ENCODE measurements at regions not wholly inside any gene's neighbourhood (a gene's known extent, or its start where the extent isn't known, plus 50 kb on each side); places are given as distances from the start of the nearest gene placed in this dataset.

- Histone ChIP-seq H3K36me3 (ENCODE audit: control insufficient read depth, insufficient read depth, low read length) (no peaks in the 10 kb centered on the region), H2BK5ac (ENCODE audit: low read length) (no peak overlapping the region), H3K9ac (ENCODE audit: low read length) (no peak overlapping the region), H4K5ac (ENCODE audit: low read length) (no peak overlapping the region), H3K27me3 (ENCODE audit: insufficient read depth, low read length, poor library complexity) (no peaks in the 10 kb centered on the region), H3K79me1 (ENCODE audit: low read length) (no peaks in the 10 kb centered on the region), H3K4ac (ENCODE audit: low read depth, low read length) (no peak overlapping the region), H3K4me1 (ENCODE audit: control insufficient read depth, low read depth, low read length) (no peaks in the 10 kb centered on the region), H3K4me3 (ENCODE audit: low read length) (no peak overlapping the region), H2AK5ac (ENCODE audit: low read length) (no peak overlapping the region), H3K18ac (ENCODE audit: low read length) (no peak overlapping the region), H2BK120ac (ENCODE audit: low read depth, low read length) (no peak overlapping the region), H2BK15ac (replicated peaks; ENCODE audit: low read depth) (no peak overlapping the region), H4K8ac (ENCODE audit: low read depth, low read length) (no peak overlapping the region), H3K56ac (ENCODE audit: low read length) (no peak overlapping the region), H3K79me2 (ENCODE audit: control insufficient read depth, insufficient read depth, low read length) (no peaks in the 10 kb centered on the region), H3K4me2 (ENCODE audit: low read length) (no peak overlapping the region), H3K23ac (ENCODE audit: low read length) (no peak overlapping the region), H3K27ac (ENCODE audit: low read depth, low read length) (no peak overlapping the region)
- no peak for DNase-seq
- WGBS (ENCODE audit: extremely low coverage, insufficient coverage, low lambda C conversion rate): no CpG with 5 or more reads among the region's 1 CpG
Observed at GRCh38 chr5:114221807-114222206, 140.1 kb upstream of the KCNN2 start.

GRCh38 chr5:114223866-114224265 is 138.0 kb upstream of the KCNN2 start:
- WGBS (ENCODE audit: extremely low coverage, insufficient coverage, low lambda C conversion rate): no CpG with 5 or more reads among the region's 1 CpG
- Histone ChIP-seq H4K5ac (ENCODE audit: low read length) (no peak overlapping the region), H2BK5ac (ENCODE audit: low read length) (no peak overlapping the region), H3K36me3 (ENCODE audit: control insufficient read depth, insufficient read depth, low read length) (no peaks in the 10 kb centered on the region), H3K4me1 (ENCODE audit: control insufficient read depth, low read depth, low read length) (no peaks in the 10 kb centered on the region), H3K4me3 (ENCODE audit: low read length) (no peak overlapping the region), H3K4me2 (ENCODE audit: low read length) (no peak overlapping the region), H4K8ac (ENCODE audit: low read depth, low read length) (no peak overlapping the region), H3K27ac (ENCODE audit: low read depth, low read length) (no peak overlapping the region), H3K79me1 (ENCODE audit: low read length) (no peaks in the 10 kb centered on the region), H2AK5ac (ENCODE audit: low read length) (no peak overlapping the region), H3K23ac (ENCODE audit: low read length) (no peak overlapping the region), H3K27me3 (ENCODE audit: insufficient read depth, low read length, poor library complexity) (no peaks in the 10 kb centered on the region), H3K56ac (ENCODE audit: low read length) (no peak overlapping the region), H2BK120ac (ENCODE audit: low read depth, low read length) (no peak overlapping the region), H3K79me2 (ENCODE audit: control insufficient read depth, insufficient read depth, low read length) (no peaks in the 10 kb centered on the region), H3K4ac (ENCODE audit: low read depth, low read length) (no peak overlapping the region), H2BK15ac (replicated peaks; ENCODE audit: low read depth) (no peak overlapping the region), H3K18ac (ENCODE audit: low read length) (no peak overlapping the region), H3K9ac (ENCODE audit: low read length) (no peak overlapping the region)
- DNase-seq: peak; percentile 66

- WGBS (ENCODE audit: extremely low coverage, insufficient coverage, low lambda C conversion rate): no CpG with 5 or more reads among the region's 5 CpGs
- H3K4me3 ChIP-seq (ENCODE audit: low read length): no peak overlapping the region
Observed at GRCh38 chr5:114237766-114238165, 124.1 kb upstream of the KCNN2 start.

GRCh38 chr5:114238771-114239313 is 123.0 kb upstream of the KCNN2 start:
- Histone ChIP-seq H3K27ac (ENCODE audit: low read depth, low read length) (no peak overlapping the region), H2BK120ac (ENCODE audit: low read depth, low read length) (no peak overlapping the region), H3K4ac (ENCODE audit: low read depth, low read length) (no peak overlapping the region)

More at GRCh38 chr5:114237766-114238165, 124.1 kb upstream of the KCNN2 start:
- H3K36me3 ChIP-seq (ENCODE audit: control insufficient read depth, insufficient read depth, low read length): no peaks in the 10 kb centered on the region
- H2BK120ac ChIP-seq (ENCODE audit: low read depth, low read length): no peak overlapping the region
- H3K4ac ChIP-seq (ENCODE audit: low read depth, low read length): no peak overlapping the region
- H3K9ac ChIP-seq (ENCODE audit: low read length): no peak overlapping the region
- H3K18ac ChIP-seq (ENCODE audit: low read length): no peak overlapping the region
- H3K4me1 ChIP-seq (ENCODE audit: control insufficient read depth, low read depth, low read length): no peaks in the 10 kb centered on the region
- H3K79me1 ChIP-seq (ENCODE audit: low read length): no peaks in the 10 kb centered on the region
- DNase-seq: no peak
- H4K5ac ChIP-seq (ENCODE audit: low read length): no peak overlapping the region
- no peak overlapping the region for H2AK5ac ChIP-seq (ENCODE audit: low read length)
- H3K56ac ChIP-seq (ENCODE audit: low read length): no peak overlapping the region
- H2BK15ac ChIP-seq (replicated peaks; ENCODE audit: low read depth): no peak overlapping the region
- H3K79me2 ChIP-seq (ENCODE audit: control insufficient read depth, insufficient read depth, low read length): no peaks in the 10 kb centered on the region
- H3K4me2 ChIP-seq (ENCODE audit: low read length): no peak overlapping the region
- no peak overlapping the region for H4K8ac ChIP-seq (ENCODE audit: low read depth, low read length)
- no peaks in the 10 kb centered on the region for H3K27me3 ChIP-seq (ENCODE audit: insufficient read depth, low read length, poor library complexity)
- H2BK5ac ChIP-seq (ENCODE audit: low read length): no peak overlapping the region
- H3K23ac ChIP-seq (ENCODE audit: low read length): no peak overlapping the region
- H3K27ac ChIP-seq (ENCODE audit: low read depth, low read length): no peak overlapping the region

GRCh38 chr5:114243281-114243971 is 118.4 kb upstream of the KCNN2 start:
- no peak overlapping the region for H3K27ac ChIP-seq (ENCODE audit: low read depth, low read length)
- no peak overlapping the region for H3K18ac ChIP-seq (ENCODE audit: low read length)
- H4K5ac ChIP-seq (ENCODE audit: low read length): no peak overlapping the region
- H3K27me3 ChIP-seq (ENCODE audit: insufficient read depth, low read length, poor library complexity): no peaks in the 10 kb centered on the region
- no peak overlapping the region for H2BK15ac ChIP-seq (replicated peaks; ENCODE audit: low read depth)
- no peak overlapping the region for H2BK5ac ChIP-seq (ENCODE audit: low read length)
- H3K9ac ChIP-seq (ENCODE audit: low read length): no peak overlapping the region
- H2AK5ac ChIP-seq (ENCODE audit: low read length): no peak overlapping the region
- no peaks in the 10 kb centered on the region for H3K36me3 ChIP-seq (ENCODE audit: control insufficient read depth, insufficient read depth, low read length)
- no peaks in the 10 kb centered on the region for H3K79me1 ChIP-seq (ENCODE audit: low read length)
- H4K8ac ChIP-seq (ENCODE audit: low read depth, low read length): no peak overlapping the region
- no peak overlapping the region for H3K4ac ChIP-seq (ENCODE audit: low read depth, low read length)
- no peak overlapping the region for H3K4me2 ChIP-seq (ENCODE audit: low read length)
- H3K4me1 ChIP-seq (ENCODE audit: control insufficient read depth, low read depth, low read length): no peaks in the 10 kb centered on the region
- H3K4me3 ChIP-seq (ENCODE audit: low read length): no peak overlapping the region
- no peak overlapping the region for H3K23ac ChIP-seq (ENCODE audit: low read length)
- no peak overlapping the region for H3K56ac ChIP-seq (ENCODE audit: low read length)
- no peaks in the 10 kb centered on the region for H3K79me2 ChIP-seq (ENCODE audit: control insufficient read depth, insufficient read depth, low read length)
- no peak overlapping the region for H2BK120ac ChIP-seq (ENCODE audit: low read depth, low read length)
- no CpG with 5 or more reads among the region's 8 CpGs for WGBS (ENCODE audit: extremely low coverage, insufficient coverage, low lambda C conversion rate)
- no peak for DNase-seq

More at GRCh38 chr5:114238771-114239313, 123.0 kb upstream of the KCNN2 start:
- Histone ChIP-seq H3K79me2 (ENCODE audit: control insufficient read depth, insufficient read depth, low read length) (no peaks in the 10 kb centered on the region), H3K9ac (ENCODE audit: low read length) (no peak overlapping the region), H3K4me2 (ENCODE audit: low read length) (no peak overlapping the region), H3K4me1 (ENCODE audit: control insufficient read depth, low read depth, low read length) (no peaks in the 10 kb centered on the region), H2AK5ac (ENCODE audit: low read length) (no peak overlapping the region), H2BK5ac (ENCODE audit: low read length) (no peak overlapping the region), H3K56ac (ENCODE audit: low read length) (no peak overlapping the region), H3K4me3 (ENCODE audit: low read length) (no peak overlapping the region), H4K5ac (ENCODE audit: low read length) (no peak overlapping the region), H3K36me3 (ENCODE audit: control insufficient read depth, insufficient read depth, low read length) (no peaks in the 10 kb centered on the region), H3K79me1 (ENCODE audit: low read length) (no peaks in the 10 kb centered on the region), H3K18ac (ENCODE audit: low read length) (no peak overlapping the region), H3K23ac (ENCODE audit: low read length) (no peak overlapping the region), H2BK15ac (replicated peaks; ENCODE audit: low read depth) (no peak overlapping the region), H4K8ac (ENCODE audit: low read depth, low read length) (no peak overlapping the region), H3K27me3 (ENCODE audit: insufficient read depth, low read length, poor library complexity) (no peaks in the 10 kb centered on the region)
- DNase-seq: no peak

GRCh38 chr5:114243972-114244317 is 117.9 kb upstream of the KCNN2 start:
- H3K4me1 ChIP-seq (ENCODE audit: control insufficient read depth, low read depth, low read length): no peaks in the 10 kb centered on the region

More at GRCh38 chr5:114243972-114244317, 117.9 kb upstream of the KCNN2 start:
- no peak overlapping the region for H3K4me2 ChIP-seq (ENCODE audit: low read length)
- no peak overlapping the region for H4K8ac ChIP-seq (ENCODE audit: low read depth, low read length)
- H3K4me3 ChIP-seq (ENCODE audit: low read length): no peak overlapping the region
- no peak overlapping the region for H3K4ac ChIP-seq (ENCODE audit: low read depth, low read length)
- no peak overlapping the region for H3K18ac ChIP-seq (ENCODE audit: low read length)
- H2AK5ac ChIP-seq (ENCODE audit: low read length): no peak overlapping the region
- H3K27ac ChIP-seq (ENCODE audit: low read depth, low read length): no peak overlapping the region
- WGBS (ENCODE audit: extremely low coverage, insufficient coverage, low lambda C conversion rate): no CpG with 5 or more reads among the region's 1 CpG
- H3K27me3 ChIP-seq (ENCODE audit: insufficient read depth, low read length, poor library complexity): no peaks in the 10 kb centered on the region
- H3K79me2 ChIP-seq (ENCODE audit: control insufficient read depth, insufficient read depth, low read length): no peaks in the 10 kb centered on the region
- DNase-seq: no peak
- H3K56ac ChIP-seq (ENCODE audit: low read length): no peak overlapping the region
- H2BK120ac ChIP-seq (ENCODE audit: low read depth, low read length): no peak overlapping the region
- no peak overlapping the region for H3K9ac ChIP-seq (ENCODE audit: low read length)
- no peaks in the 10 kb centered on the region for H3K36me3 ChIP-seq (ENCODE audit: control insufficient read depth, insufficient read depth, low read length)
- H3K23ac ChIP-seq (ENCODE audit: low read length): no peak overlapping the region
- H2BK5ac ChIP-seq (ENCODE audit: low read length): no peak overlapping the region
- H4K5ac ChIP-seq (ENCODE audit: low read length): no peak overlapping the region
- H3K79me1 ChIP-seq (ENCODE audit: low read length): no peaks in the 10 kb centered on the region
- no peak overlapping the region for H2BK15ac ChIP-seq (replicated peaks; ENCODE audit: low read depth)
